ENCODE measurements at regions not wholly inside any gene's neighbourhood (a gene's known extent, or its start where the extent isn't known, plus 50 kb on each side); places are given as distances from the start of the nearest gene placed in this dataset.

- WGBS, 2 donors = 55 to 56% methylated on average over 2 of the region's 2 CpGs
- Histone ChIP-seq H3K4me1 (no peaks in the 10 kb centered on the region), H3K4me3 (no peak overlapping the region), H3K9me3 (no peaks in the 10 kb centered on the region), H3K36me3 (no peaks in the 10 kb centered on the region), H3K27ac (no peak overlapping the region), H3K27me3 (no peaks in the 10 kb centered on the region)
- no peak for ATAC-seq (ENCODE audit: low FRiP score in 2 of 2)
- DNase-seq = no peak
- TF ChIP-seq POLR2A (IDR thresholded peaks at IDR 0.05) = no peak
- no peak for TF ChIP-seq CTCF (IDR thresholded peaks at IDR 0.05)
- TF ChIP-seq EP300 (IDR thresholded peaks at IDR 0.05) = no peak
- no peak for TF ChIP-seq POLR2AphosphoS5 (IDR thresholded peaks at IDR 0.05)
Observed at GRCh38 chr1:69269491-69269890, 298.2 kb upstream of the LRRC7 start.

- no peaks in the 10 kb centered on the region for H3K4me1 ChIP-seq
- WGBS, 2 donors = 58 to 63% methylated on average over 5 of the region's 5 CpGs
- no peaks in the 10 kb centered on the region for H3K9me3 ChIP-seq
- H3K27ac ChIP-seq = no peak overlapping the region
- no peaks in the 10 kb centered on the region for H3K36me3 ChIP-seq
- no peaks in the 10 kb centered on the region for H3K27me3 ChIP-seq
- TF ChIP-seq CTCF (IDR thresholded peaks at IDR 0.05) = no peak
- TF ChIP-seq EP300 (IDR thresholded peaks at IDR 0.05) = no peak
- no peak for TF ChIP-seq POLR2A (IDR thresholded peaks at IDR 0.05)
- TF ChIP-seq POLR2AphosphoS5 (IDR thresholded peaks at IDR 0.05) = no peak
- no peak for ATAC-seq (ENCODE audit: low FRiP score in 2 of 2)
- no peak for DNase-seq
- H3K4me3 ChIP-seq = no peak overlapping the region
Observed at GRCh38 chr1:69271587-69272125, 296.1 kb upstream of the LRRC7 start.

- no peak overlapping the region for H3K4me3 ChIP-seq
- H3K27me3 ChIP-seq = no peaks in the 10 kb centered on the region
- TF ChIP-seq CTCF (IDR thresholded peaks at IDR 0.05) (no peak), POLR2A (IDR thresholded peaks at IDR 0.05) (no peak), EP300 (IDR thresholded peaks at IDR 0.05) (no peak), POLR2AphosphoS5 (IDR thresholded peaks at IDR 0.05) (no peak)
- H3K27ac ChIP-seq = no peak overlapping the region
- ATAC-seq (ENCODE audit: low FRiP score in 2 of 2) (no peak), DNase-seq (no peak)
- 79 to 91% methylated on average over 4 of the region's 4 CpGs for WGBS, 2 donors
- H3K4me1 ChIP-seq = no peaks in the 10 kb centered on the region
- H3K9me3 ChIP-seq = no peaks in the 10 kb centered on the region
- H3K36me3 ChIP-seq = no peaks in the 10 kb centered on the region
Observed at GRCh38 chr1:69272684-69273083, 295.0 kb upstream of the LRRC7 start.

- H3K4me1 ChIP-seq = no peaks in the 10 kb centered on the region
- H3K27me3 ChIP-seq = no peaks in the 10 kb centered on the region
- H3K27ac ChIP-seq = no peak overlapping the region
- WGBS, 2 donors = 89 to 92% methylated on average over 2 of the region's 2 CpGs
- no peaks in the 10 kb centered on the region for H3K36me3 ChIP-seq
- no peaks in the 10 kb centered on the region for H3K9me3 ChIP-seq
- no peak for TF ChIP-seq POLR2A (IDR thresholded peaks at IDR 0.05)
- no peak for TF ChIP-seq POLR2AphosphoS5 (IDR thresholded peaks at IDR 0.05)
- no peak for TF ChIP-seq CTCF (IDR thresholded peaks at IDR 0.05)
- no peak for TF ChIP-seq EP300 (IDR thresholded peaks at IDR 0.05)
- H3K4me3 ChIP-seq = no peak overlapping the region
- ATAC-seq (ENCODE audit: low FRiP score in 2 of 2) (no peak), DNase-seq (no peak)
Observed at GRCh38 chr1:69278923-69279322, 288.8 kb upstream of the LRRC7 start.

- no peaks in the 10 kb centered on the region for H3K27me3 ChIP-seq
- WGBS, 2 donors = 10 to 35% methylated on average over 1 of the region's 1 CpG
- no peak overlapping the region for H3K4me3 ChIP-seq
- no peaks in the 10 kb centered on the region for H3K9me3 ChIP-seq
- DNase-seq (no peak), ATAC-seq (ENCODE audit: low FRiP score in 2 of 2) (no peak)
- no peak overlapping the region for H3K27ac ChIP-seq
- H3K4me1 ChIP-seq = no peaks in the 10 kb centered on the region
- TF ChIP-seq POLR2AphosphoS5 (IDR thresholded peaks at IDR 0.05) (no peak), EP300 (IDR thresholded peaks at IDR 0.05) (no peak), CTCF (IDR thresholded peaks at IDR 0.05) (no peak), POLR2A (IDR thresholded peaks at IDR 0.05) (no peak)
- H3K36me3 ChIP-seq = no peaks in the 10 kb centered on the region
Observed at GRCh38 chr1:69283516-69283915, 284.2 kb upstream of the LRRC7 start.
